ENCODE measurements at regions not wholly inside any gene's neighbourhood (a gene's known extent, or its start where the extent isn't known, plus 50 kb on each side); places are given as distances from the start of the nearest gene placed in this dataset.

DNA sequence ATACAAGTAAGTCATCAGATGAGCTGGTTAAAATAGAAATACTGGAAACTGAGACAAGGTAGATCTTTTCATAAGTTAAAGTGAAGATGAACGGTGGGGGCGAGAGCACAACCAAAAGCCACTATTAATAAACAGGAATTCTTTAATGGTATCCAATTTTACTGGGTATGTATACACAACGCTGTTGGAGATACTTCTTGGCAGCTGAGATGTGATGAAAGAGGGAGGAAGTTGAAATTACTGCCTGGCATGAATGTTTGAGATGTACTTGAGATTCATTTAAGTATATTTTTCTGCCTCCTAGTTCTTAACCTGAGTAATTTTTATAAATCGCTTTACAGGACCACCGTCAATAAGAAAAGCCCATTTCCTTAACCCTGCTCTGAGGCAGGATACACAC, 110.0 kb upstream of the ZRANB2 start:
- Histone ChIP-seq H3K4me3 (no peak overlapping the region), H3K4me1 (no peaks in the 10 kb centered on the region), H3K27ac (no peak overlapping the region), H3K27me3 (no peaks in the 10 kb centered on the region), H3K36me3 (no peaks in the 10 kb centered on the region), H3K9me3 (no peaks in the 10 kb centered on the region)
- ATAC-seq (ENCODE audit: low FRiP score in 2 of 2) (no peak), DNase-seq (no peak)
- 52 to 70% methylated on average over 5 of the region's 5 CpGs for WGBS, 2 donors
- no peak for TF ChIP-seq EP300 (IDR thresholded peaks at IDR 0.05)

DNA sequence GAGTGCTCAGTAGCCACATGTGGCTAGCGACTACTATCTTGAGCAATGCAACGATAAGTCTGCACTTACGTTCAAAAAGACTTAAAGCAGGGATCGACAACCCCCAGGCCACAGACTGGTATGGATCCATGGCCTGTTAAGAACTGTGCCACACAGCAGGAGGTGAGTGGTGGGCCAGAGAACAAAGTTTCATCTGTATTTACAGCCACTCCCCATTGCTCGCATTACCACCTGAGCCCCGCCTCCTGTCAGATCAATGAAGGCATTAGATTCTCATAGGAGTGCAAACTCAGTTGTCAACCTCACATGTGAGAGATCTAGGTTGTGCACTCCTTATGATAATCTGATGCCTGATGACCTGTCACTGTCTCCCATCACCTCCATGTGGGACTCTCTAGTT, 103.6 kb upstream of the ZRANB2 start:
- H3K36me3 ChIP-seq = no peaks in the 10 kb centered on the region
- no peaks in the 10 kb centered on the region for H3K4me1 ChIP-seq
- no peaks in the 10 kb centered on the region for H3K9me3 ChIP-seq
- no peaks in the 10 kb centered on the region for H3K27me3 ChIP-seq
- WGBS, 2 donors = 90 to 91% methylated on average over 6 of the region's 6 CpGs
- no peak for TF ChIP-seq EP300 (IDR thresholded peaks at IDR 0.05)
- DNase-seq (no peak), ATAC-seq (ENCODE audit: low FRiP score in 2 of 2) (no peak)
- H3K4me3 ChIP-seq = no peak overlapping the region
- no peak overlapping the region for H3K27ac ChIP-seq

- no peak for TF ChIP-seq EP300 (IDR thresholded peaks at IDR 0.05)
- TF ChIP-seq POLR2AphosphoS5 (IDR thresholded peaks at IDR 0.05) = no peak
- TF ChIP-seq, protein P1, sequence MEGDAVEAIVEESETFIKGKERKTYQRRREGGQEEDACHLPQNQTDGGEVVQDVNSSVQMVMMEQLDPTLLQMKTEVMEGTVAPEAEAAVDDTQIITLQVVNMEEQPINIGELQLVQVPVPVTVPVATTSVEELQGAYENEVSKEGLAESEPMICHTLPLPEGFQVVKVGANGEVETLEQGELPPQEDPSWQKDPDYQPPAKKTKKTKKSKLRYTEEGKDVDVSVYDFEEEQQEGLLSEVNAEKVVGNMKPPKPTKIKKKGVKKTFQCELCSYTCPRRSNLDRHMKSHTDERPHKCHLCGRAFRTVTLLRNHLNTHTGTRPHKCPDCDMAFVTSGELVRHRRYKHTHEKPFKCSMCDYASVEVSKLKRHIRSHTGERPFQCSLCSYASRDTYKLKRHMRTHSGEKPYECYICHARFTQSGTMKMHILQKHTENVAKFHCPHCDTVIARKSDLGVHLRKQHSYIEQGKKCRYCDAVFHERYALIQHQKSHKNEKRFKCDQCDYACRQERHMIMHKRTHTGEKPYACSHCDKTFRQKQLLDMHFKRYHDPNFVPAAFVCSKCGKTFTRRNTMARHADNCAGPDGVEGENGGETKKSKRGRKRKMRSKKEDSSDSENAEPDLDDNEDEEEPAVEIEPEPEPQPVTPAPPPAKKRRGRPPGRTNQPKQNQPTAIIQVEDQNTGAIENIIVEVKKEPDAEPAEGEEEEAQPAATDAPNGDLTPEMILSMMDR (IDR thresholded peaks at IDR 0.05) = no peak
- no peak for TF ChIP-seq POLR2A (IDR thresholded peaks at IDR 0.05)
- Histone ChIP-seq H3K27ac (no peak overlapping the region), H3K36me3 (no peaks in the 10 kb centered on the region), H3K9me3 (no peaks in the 10 kb centered on the region), H3K27me3 (no peaks in the 10 kb centered on the region), H3K4me3 (no peak overlapping the region), H3K4me1 (no peaks in the 10 kb centered on the region)
- ATAC-seq (ENCODE audit: low FRiP score in 2 of 2) (no peak), DNase-seq (no peak)
These were observed 99.2 kb upstream of the ZRANB2 start for GRCh38 chr1:71179997-71180396.

GRCh38 chr1:71170925-71171324, 90.1 kb upstream of the ZRANB2 start:
- ATAC-seq (ENCODE audit: low FRiP score in 2 of 2) (no peak), DNase-seq (no peak)
- no peaks in the 10 kb centered on the region for H3K9me3 ChIP-seq
- no peak overlapping the region for H3K27ac ChIP-seq
- H3K27me3 ChIP-seq = no peaks in the 10 kb centered on the region
- H3K4me1 ChIP-seq = no peaks in the 10 kb centered on the region
- 20 to 36% methylated on average over 1 of the region's 1 CpG for WGBS, 2 donors
- no peaks in the 10 kb centered on the region for H3K36me3 ChIP-seq
- TF ChIP-seq EP300 (IDR thresholded peaks at IDR 0.05) (no peak), POLR2AphosphoS5 (IDR thresholded peaks at IDR 0.05) (no peak), POLR2A (IDR thresholded peaks at IDR 0.05) (no peak)
- TF ChIP-seq, protein P1 (IDR thresholded peaks at IDR 0.05) = no peak
- H3K4me3 ChIP-seq = no peak overlapping the region

DNA sequence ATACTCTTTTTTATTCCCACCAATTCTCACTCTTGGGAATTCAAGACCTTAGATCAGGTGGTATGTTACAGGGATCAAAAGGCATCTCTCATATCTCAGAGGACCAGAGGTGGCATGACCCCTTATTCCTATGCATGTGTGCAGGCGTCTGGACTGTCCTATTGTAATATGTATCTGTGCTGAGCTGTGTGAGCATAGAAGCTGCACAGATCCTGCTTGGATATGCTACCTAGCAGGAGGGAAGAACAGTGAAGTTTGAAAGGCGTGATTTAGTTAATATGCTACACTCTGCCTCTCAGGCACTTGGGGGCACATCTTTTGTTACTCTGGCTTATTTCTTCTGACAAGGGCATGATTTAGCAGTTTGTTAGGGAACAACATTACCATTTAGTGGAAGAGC, 86.7 kb upstream of the ZRANB2 start:
- TF ChIP-seq POLR2AphosphoS5 (IDR thresholded peaks at IDR 0.05) (no peak), EP300 (IDR thresholded peaks at IDR 0.05) (no peak), POLR2A (IDR thresholded peaks at IDR 0.05) (no peak)
- TF ChIP-seq, protein P1 (IDR thresholded peaks at IDR 0.05) = no peak
- 78 to 88% methylated on average over 2 of the region's 2 CpGs for WGBS, 2 donors
- Histone ChIP-seq H3K36me3 (no peaks in the 10 kb centered on the region), H3K4me1 (no peaks in the 10 kb centered on the region), H3K27me3 (no peaks in the 10 kb centered on the region), H3K9me3 (no peaks in the 10 kb centered on the region), H3K4me3 (no peak overlapping the region), H3K27ac (no peak overlapping the region)
- DNase-seq (no peak), ATAC-seq (ENCODE audit: low FRiP score in 2 of 2) (no peak)

GRCh38 chr1:71166178-71167173, 85.6 kb upstream of the ZRANB2 start:
- no peaks in the 10 kb centered on the region for H3K27me3 ChIP-seq
- WGBS, 2 donors = 78 to 86% methylated on average over 4 of the region's 4 CpGs
- TF ChIP-seq, protein P1 (IDR thresholded peaks at IDR 0.05) = no peak
- TF ChIP-seq POLR2AphosphoS5 (IDR thresholded peaks at IDR 0.05) (no peak), POLR2A (IDR thresholded peaks at IDR 0.05) (no peak), EP300 (IDR thresholded peaks at IDR 0.05) (no peak)
- H3K4me1 ChIP-seq = no peaks in the 10 kb centered on the region
- ATAC-seq (ENCODE audit: low FRiP score in 2 of 2) (no peak), DNase-seq (no peak)
- no peaks in the 10 kb centered on the region for H3K9me3 ChIP-seq
- no peak overlapping the region for H3K4me3 ChIP-seq
- H3K36me3 ChIP-seq = no peaks in the 10 kb centered on the region
- H3K27ac ChIP-seq = no peak overlapping the region

Measured in upper lobe of left lung (tissue), 6 donors.